ENCODE measurements at regions not wholly inside any gene's neighbourhood (a gene's known extent, or its start where the extent isn't known, plus 50 kb on each side); places are given as distances from the start of the nearest gene placed in this dataset.

GRCh38 chr7:69517985-69518704, 80.1 kb upstream of the AUTS2 start:
- H3K4me3 ChIP-seq (ENCODE audit: low read length) = no peak overlapping the region
- no peaks in the 10 kb centered on the region for H3K36me3 Mint-ChIP-seq
- H3K4me1 Mint-ChIP-seq = peaks cover 0 to 9% of the 10 kb centered on the region in 2 donors
- TF ChIP-seq CTCF (IDR thresholded peaks at IDR 0.05) = no peak
- no peaks in the 10 kb centered on the region for H3K4me1 ChIP-seq (ENCODE audit: control insufficient read depth, insufficient read depth, low read length)
- H3K9me3 ChIP-seq (ENCODE audit: control insufficient read depth, insufficient read depth, low read length) = no peaks in the 10 kb centered on the region
- no peak for ATAC-seq
- no peak overlapping the region for H3K4me3 Mint-ChIP-seq
- no peaks in the 10 kb centered on the region for H3K9me3 Mint-ChIP-seq
- intact Hi-C loops (cut with micrococcal nuclease) = no loop called here
- no peaks in the 10 kb centered on the region for H3K36me3 ChIP-seq (ENCODE audit: control insufficient read depth, insufficient read depth, low read length)
- no peak overlapping the region for H3K27ac ChIP-seq (ENCODE audit: low read length)
- no peaks in the 10 kb centered on the region for H3K27me3 Mint-ChIP-seq (ENCODE audit: low read depth in 2 of 2)
- no peaks in the 10 kb centered on the region for H3K27me3 ChIP-seq (ENCODE audit: control insufficient read depth, insufficient read depth, low read length)
- no peak overlapping the region for H3K27ac Mint-ChIP-seq
- no peak for DNase-seq
- WGBS (ENCODE audit: insufficient coverage) = 92% methylated on average over 14 of the region's 14 CpGs

GRCh38 chr7:69518705-69519077, 79.6 kb upstream of the AUTS2 start:
- H3K4me3 ChIP-seq (ENCODE audit: low read length) = no peak overlapping the region
- peaks cover 0 to 9% of the 10 kb centered on the region in 2 donors for H3K4me1 Mint-ChIP-seq
- intact Hi-C loops (cut with micrococcal nuclease) = no loop called here
- no peak overlapping the region for H3K27ac ChIP-seq (ENCODE audit: low read length)
- no peaks in the 10 kb centered on the region for H3K9me3 ChIP-seq (ENCODE audit: control insufficient read depth, insufficient read depth, low read length)
- no peak for ATAC-seq
- no peak for TF ChIP-seq CTCF (IDR thresholded peaks at IDR 0.05)
- WGBS (ENCODE audit: insufficient coverage) = 86% methylated on average over 4 of the region's 4 CpGs
- no peak overlapping the region for H3K27ac Mint-ChIP-seq
- H3K27me3 ChIP-seq (ENCODE audit: control insufficient read depth, insufficient read depth, low read length) = no peaks in the 10 kb centered on the region
- no peaks in the 10 kb centered on the region for H3K27me3 Mint-ChIP-seq (ENCODE audit: low read depth in 2 of 2)
- H3K4me1 ChIP-seq (ENCODE audit: control insufficient read depth, insufficient read depth, low read length) = no peaks in the 10 kb centered on the region
- H3K4me3 Mint-ChIP-seq = no peak overlapping the region
- H3K36me3 Mint-ChIP-seq = no peaks in the 10 kb centered on the region
- no peaks in the 10 kb centered on the region for H3K9me3 Mint-ChIP-seq
- no peak for DNase-seq
- no peaks in the 10 kb centered on the region for H3K36me3 ChIP-seq (ENCODE audit: control insufficient read depth, insufficient read depth, low read length)

- Histone ChIP-seq H3K36me3 (ENCODE audit: control insufficient read depth, insufficient read depth, low read length) (no peaks in the 10 kb centered on the region), H3K4me3 (ENCODE audit: low read length) (no peak overlapping the region), H3K4me1 (ENCODE audit: control insufficient read depth, insufficient read depth, low read length) (no peaks in the 10 kb centered on the region), H3K27me3 (ENCODE audit: control insufficient read depth, insufficient read depth, low read length) (no peaks in the 10 kb centered on the region), H3K9me3 (ENCODE audit: control insufficient read depth, insufficient read depth, low read length) (no peaks in the 10 kb centered on the region), H3K27ac (ENCODE audit: low read length) (no peak overlapping the region)
- WGBS (ENCODE audit: insufficient coverage) = over 99% methylated on average over 5 of the region's 5 CpGs
- no peaks in the 10 kb centered on the region for H3K36me3 Mint-ChIP-seq
- H3K27ac Mint-ChIP-seq = no peak overlapping the region
- no peaks in the 10 kb centered on the region for H3K4me1 Mint-ChIP-seq
- ATAC-seq (no peak), DNase-seq (no peak)
- H3K27me3 Mint-ChIP-seq (ENCODE audit: low read depth in 2 of 2) = peaks cover 8 to 11% of the 10 kb centered on the region in 2 donors
- no peak overlapping the region for H3K4me3 Mint-ChIP-seq
- H3K9me3 Mint-ChIP-seq = peaks cover 0 to 3% of the 10 kb centered on the region in 2 donors
- intact Hi-C loops (cut with micrococcal nuclease) = no loop called here
- TF ChIP-seq CTCF (IDR thresholded peaks at IDR 0.05) = no peak
Measured at GRCh38 chr7:69526570-69526969, 71.7 kb upstream of the AUTS2 start.

- Histone ChIP-seq H3K27ac (ENCODE audit: low read length) (no peak overlapping the region), H3K9me3 (ENCODE audit: control insufficient read depth, insufficient read depth, low read length) (no peaks in the 10 kb centered on the region), H3K4me3 (ENCODE audit: low read length) (no peak overlapping the region), H3K36me3 (ENCODE audit: control insufficient read depth, insufficient read depth, low read length) (no peaks in the 10 kb centered on the region), H3K4me1 (ENCODE audit: control insufficient read depth, insufficient read depth, low read length) (no peaks in the 10 kb centered on the region), H3K27me3 (ENCODE audit: control insufficient read depth, insufficient read depth, low read length) (no peaks in the 10 kb centered on the region)
- no peak for DNase-seq
- ATAC-seq = no peak
- intact Hi-C loops (cut with micrococcal nuclease) = no loop called here
- TF ChIP-seq CTCF (IDR thresholded peaks at IDR 0.05) = no peak
- no peaks in the 10 kb centered on the region for H3K4me1 Mint-ChIP-seq
- no peak overlapping the region for H3K4me3 Mint-ChIP-seq
- no peaks in the 10 kb centered on the region for H3K36me3 Mint-ChIP-seq
- H3K27ac Mint-ChIP-seq = no peak overlapping the region
- H3K9me3 Mint-ChIP-seq = peaks cover 0 to 3% of the 10 kb centered on the region in 2 donors
- H3K27me3 Mint-ChIP-seq (ENCODE audit: low read depth in 2 of 2) = peaks cover 8 to 11% of the 10 kb centered on the region in 2 donors
Measured at GRCh38 chr7:69527706-69528105, 70.6 kb upstream of the AUTS2 start.

Measured in natural killer cell (primary cell).